OCI-M2 (cell line): ENCODE measurements at regions not wholly inside any gene's neighbourhood (a gene's known extent, or its start where the extent isn't known, plus 50 kb on each side); places are given as distances from the start of the nearest gene placed in this dataset.
"Not testable (repeated sequence)": the region's sequence is repeated elsewhere in the genome, so short reads cannot be mapped to it uniquely, and the experiment has no call there.

Experiments used
- DNase-seq: peaks from one replicate; lab custom pipeline; 2025; ENCODE audit not compliant: unreplicated experiment; lab: John Stamatoyannopoulos, UW

- no peak for DNase-seq
Measured at GRCh38 chr12:75742048-75742447, 230.6 kb upstream of the KRR1 start.

- DNase-seq, result no peak
Measured at GRCh38 chr12:75739912-75740311, 228.5 kb upstream of the KRR1 start.

GRCh38 chr12:75739098-75739497 lies 227.7 kb upstream of the KRR1 start:
- not testable (repeated sequence) for DNase-seq

- DNase-seq, result no peak
Measured at GRCh38 chr12:75738486-75738885, 227.1 kb upstream of the KRR1 start.

GRCh38 chr12:75735853-75736252 lies 224.4 kb upstream of the KRR1 start:
- DNase-seq, result no peak

GRCh38 chr12:75728826-75729225 lies 217.4 kb upstream of the KRR1 start:
- DNase-seq, result no peak

- DNase-seq, result no peak
Measured at GRCh38 chr12:75727577-75727976, 216.2 kb upstream of the KRR1 start.

- no peak for DNase-seq
Measured at GRCh38 chr12:75725521-75726111, 214.2 kb upstream of the KRR1 start.

- DNase-seq, result no peak
Measured at GRCh38 chr12:75724928-75725312, 213.5 kb upstream of the KRR1 start.

GRCh38 chr12:75724307-75724927 lies 213.0 kb upstream of the KRR1 start:
- no peak for DNase-seq

- no peak for DNase-seq
Measured at GRCh38 chr12:75722714-75723200, 211.3 kb upstream of the KRR1 start.

GRCh38 chr12:75721796-75722195 lies 210.4 kb upstream of the KRR1 start:
- DNase-seq, result no peak

GRCh38 chr12:75720812-75721641 lies 209.6 kb upstream of the KRR1 start:
- DNase-seq, result no peak

GRCh38 chr12:75717902-75718301 lies 206.5 kb upstream of the KRR1 start:
- DNase-seq, result no peak

GRCh38 chr12:75716291-75717025 lies 205.0 kb upstream of the KRR1 start:
- DNase-seq, result no peak

GRCh38 chr12:75715682-75716081 lies 204.3 kb upstream of the KRR1 start:
- no peak for DNase-seq

- DNase-seq, result no peak
Measured at GRCh38 chr12:75715323-75715644, 203.9 kb upstream of the KRR1 start.

- DNase-seq, result no peak
Measured at GRCh38 chr12:75714462-75715322, 203.3 kb upstream of the KRR1 start.

GRCh38 chr12:75713434-75713833 lies 202.0 kb upstream of the KRR1 start:
- no peak for DNase-seq

GRCh38 chr12:75712223-75712622 lies 200.8 kb upstream of the KRR1 start:
- DNase-seq, result no peak

GRCh38 chr12:75711271-75711670 lies 199.9 kb upstream of the KRR1 start:
- no peak for DNase-seq
